Esophagus muscularis mucosa (tissue), 4 donors: ENCODE measurements at regions not wholly inside any gene's neighbourhood (a gene's known extent, or its start where the extent isn't known, plus 50 kb on each side); places are given as distances from the start of the nearest gene placed in this dataset.
A peak's percentile ranks its signal among the peaks of the same experiment; 100 is the strongest.

Experiments used
- DNase-seq: peaks from one replicate; pipeline ENCODE4 v3.0.0-alpha.2; 2017; ENCODE audit errors: extremely low spot score
- H3K27ac ChIP-seq, 4 donors: fragments of 200-600 bp; sonication (generic); replicated peaks in 1 of 4; 1 replicate in 3 of 4; 2 replicates in 1 of 4; pipeline ENCODE4 v1.5.1; 2016 to 2019; ENCODE audit warnings: mild to moderate bottlenecking in 1 of 4
- H3K27me3 ChIP-seq, 4 donors: fragments of 200-600 bp; sonication (generic); one replicate each; pipeline versions ENCODE4 v1.5.1 to v1.6.0; 2016 to 2019
- H3K36me3 ChIP-seq, 4 donors: fragments of 200-600 bp; sonication (generic); one replicate each; pipeline ENCODE4 v1.5.1; 2016 to 2019
- H3K4me1 ChIP-seq, 4 donors: fragments of 200-600 bp; sonication (generic); one replicate each; pipeline ENCODE4 v1.5.1; 2016 to 2019
- H3K4me3 ChIP-seq, 4 donors: fragments of 200-600 bp; sonication (generic); 1 replicate in 2 of 4; 2 replicates in 2 of 4; pipeline ENCODE4 v1.5.1; 2016 to 2019; ENCODE audit warnings: mild to moderate bottlenecking in 4 of 4, moderate library complexity in 1 of 4
- H3K9me3 ChIP-seq, 4 donors: fragments of 200-600 bp; sonication (generic); 1 replicate in 3 of 4; 2 replicates in 1 of 4; pipeline ENCODE4 v1.5.1; 2016 to 2019
- CTCF ChIP-seq, 3 experiments: fragments of 200-600 bp in 2 of 3; fragments of 450-650 bp in 1 of 3; sonication (generic) in 2 of 3; IDR thresholded peaks; one replicate each; pipeline ENCODE4 v1.5.1; 2017 to 2019; ENCODE audit warnings: antibody characterized with exemption in 3 of 3, mild to moderate bottlenecking in 2 of 3, moderate library complexity in 1 of 3
- EP300 ChIP-seq: sonication (generic); formaldehyde crosslinking; IDR thresholded peaks from one replicate; pipeline ENCODE4 v1.6.1; 2017; ENCODE audit warnings: antibody characterized with exemption
- POLR2A ChIP-seq: fragments of 450-650 bp; IDR thresholded peaks from one replicate; pipeline ENCODE4 v1.6.1; 2017; ENCODE audit warnings: antibody characterized with exemption, moderate library complexity, mild to moderate bottlenecking, low read depth
- POLR2AphosphoS5 ChIP-seq, 2 donors: sonication (generic); formaldehyde crosslinking; IDR thresholded peaks; one replicate each; pipeline ENCODE4 v1.6.1; 2017; ENCODE audit warnings: antibody characterized with exemption in 2 of 2
- WGBS: methylation state at CpG from one replicate; pipeline ENCODE4 v1.1.5; 2018; 5-methylcytosine and 5-hydroxymethylcytosine counted together
- intact Hi-C: fragments of 100-400 bp; cut with DNase I; formaldehyde crosslinking; loops from one replicate; pipeline ENCODE4 v1.15.1; 2023

DNA sequence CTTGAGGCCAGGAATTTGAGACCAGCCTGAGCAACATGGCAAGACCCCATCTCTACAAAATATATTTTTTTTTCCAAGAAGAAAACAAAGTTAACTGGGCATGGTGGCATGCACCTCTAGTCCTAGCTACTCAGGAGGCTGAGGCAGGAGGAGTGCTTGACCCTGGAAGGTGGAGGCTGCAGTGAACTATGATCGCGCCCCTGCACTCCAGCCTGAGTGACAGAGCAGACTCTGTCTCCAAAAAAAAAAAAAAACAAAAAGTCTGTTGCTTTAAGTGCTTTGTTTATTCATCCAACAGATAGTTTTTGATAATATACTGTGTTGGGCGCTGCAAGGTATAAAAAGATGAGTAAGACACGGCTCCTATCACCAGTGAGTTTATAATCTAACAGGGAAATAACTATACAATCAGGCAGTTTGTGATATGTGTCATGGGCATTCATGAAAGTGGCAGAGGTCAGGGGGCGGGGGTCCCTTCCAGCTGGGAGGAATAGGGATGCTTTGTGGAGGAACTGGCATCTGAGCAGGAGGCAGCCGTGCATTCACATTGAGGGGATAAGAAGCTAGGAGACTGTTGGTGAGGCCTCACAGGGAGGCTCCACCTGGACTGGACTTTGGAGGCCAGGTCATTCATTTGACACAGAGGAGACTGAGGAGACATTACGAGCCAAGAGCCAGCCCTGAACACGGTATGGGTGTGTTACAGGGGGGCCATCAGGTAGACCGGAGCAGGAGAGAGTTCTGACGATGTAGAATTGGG lies 67.3 kb upstream of the ERRFI1 start:
- H3K4me3 ChIP-seq, result no peak overlapping the region
- H3K36me3 ChIP-seq, result no peaks in the 10 kb centered on the region
- no peak for TF ChIP-seq POLR2AphosphoS5 (IDR thresholded peaks at IDR 0.05)
- no peak for TF ChIP-seq EP300
- TF ChIP-seq CTCF (IDR thresholded peaks at IDR 0.05), result no peak
- no peak for TF ChIP-seq POLR2A
- no peaks in the 10 kb centered on the region for H3K9me3 ChIP-seq
- no peak for DNase-seq
- no peaks in the 10 kb centered on the region for H3K27me3 ChIP-seq
- peaks cover 15 to 50% (median 49%) of the 10 kb centered on the region in 4 donors for H3K4me1 ChIP-seq
- intact Hi-C loops, result no loop called here
- H3K27ac ChIP-seq, result no peak overlapping the region
- WGBS, result 92% methylated on average over 10 of the region's 10 CpGs

DNA sequence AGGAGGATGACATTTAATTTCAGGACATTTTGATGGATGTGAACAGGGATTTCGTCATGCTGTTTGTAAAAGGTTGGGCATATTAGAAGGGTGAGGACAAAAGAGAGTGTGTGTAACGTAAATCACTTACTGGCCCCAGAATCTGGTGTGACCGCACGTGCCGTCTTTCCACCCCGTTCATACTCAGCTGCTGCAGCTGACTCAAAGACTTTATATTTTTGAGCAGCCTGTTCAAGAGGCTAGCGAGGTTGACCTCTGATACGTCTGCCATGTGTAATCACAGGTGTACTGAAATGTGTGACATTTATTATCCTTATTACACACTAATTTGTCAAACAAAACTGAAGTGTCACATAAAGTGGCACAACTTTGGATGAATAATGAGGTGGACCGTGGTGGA lies 66.5 kb upstream of the ERRFI1 start:
- Histone ChIP-seq H3K9me3 (no peaks in the 10 kb centered on the region), H3K4me1 (peaks cover 15 to 44% (median 43%) of the 10 kb centered on the region in 4 donors), H3K27me3 (no peaks in the 10 kb centered on the region), H3K27ac (no peak overlapping the region), H3K4me3 (no peak overlapping the region), H3K36me3 (no peaks in the 10 kb centered on the region)
- 94% methylated on average over 9 of the region's 9 CpGs for WGBS
- TF ChIP-seq CTCF (IDR thresholded peaks at IDR 0.05), result no peak
- no peak for TF ChIP-seq EP300
- TF ChIP-seq POLR2AphosphoS5 (IDR thresholded peaks at IDR 0.05), result no peak
- TF ChIP-seq POLR2A, result no peak
- DNase-seq, result no peak
- intact Hi-C loops, result no loop called here

DNA sequence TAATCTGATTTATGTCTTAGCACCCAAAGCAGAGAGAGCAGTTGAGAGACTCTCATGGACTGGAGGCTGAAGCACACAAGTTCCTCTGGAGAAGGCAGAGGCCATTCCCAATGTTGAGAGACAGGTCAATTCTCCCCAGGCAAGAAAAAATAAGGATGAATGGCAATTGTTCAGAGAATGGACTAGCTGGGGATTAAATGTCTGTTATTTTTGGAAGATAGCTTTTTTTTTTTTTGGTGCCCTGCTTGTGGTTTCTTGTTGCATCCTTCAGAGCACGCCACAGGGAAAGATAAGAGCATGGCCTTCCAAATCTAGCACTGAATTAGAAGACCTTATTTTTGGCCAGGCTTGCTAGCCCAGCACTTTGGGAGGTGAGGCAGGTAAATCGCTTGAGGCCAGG lies 65.6 kb upstream of the ERRFI1 start:
- TF ChIP-seq POLR2A, result no peak
- TF ChIP-seq CTCF (IDR thresholded peaks at IDR 0.05), result no peak
- no peak for TF ChIP-seq POLR2AphosphoS5 (IDR thresholded peaks at IDR 0.05)
- TF ChIP-seq EP300, result no peak
- Histone ChIP-seq H3K4me3 (no peak overlapping the region), H3K27ac (peak overlapping the region in 1 of 4 donors; percentile 73), H3K9me3 (no peaks in the 10 kb centered on the region), H3K36me3 (no peaks in the 10 kb centered on the region), H3K27me3 (no peaks in the 10 kb centered on the region), H3K4me1 (peaks cover 8 to 34% (median 34%) of the 10 kb centered on the region in 4 donors)
- 89% methylated on average over 2 of the region's 2 CpGs for WGBS
- no peak for DNase-seq
- intact Hi-C loops, result no loop called here

DNA sequence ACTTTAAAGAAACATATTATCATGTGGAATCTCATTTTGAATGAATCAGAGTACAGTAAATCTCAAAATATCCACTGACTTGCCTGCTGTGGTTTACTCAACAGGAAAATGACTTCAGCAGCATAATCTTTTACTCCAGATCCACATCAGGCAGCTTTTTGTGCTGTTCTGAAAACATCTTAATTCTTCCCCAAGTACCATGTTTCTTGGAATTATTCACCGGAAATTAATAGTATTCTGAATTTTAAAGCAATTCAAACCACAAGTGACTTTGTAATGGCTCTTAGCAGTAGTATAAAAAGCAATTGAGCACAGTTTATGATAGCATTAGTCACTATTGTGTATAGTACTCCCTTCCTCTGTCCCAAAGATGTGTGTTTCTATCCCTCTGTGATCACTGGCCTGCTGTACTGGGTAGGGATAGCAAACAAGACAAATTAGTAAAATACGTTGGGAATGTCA lies 64.2 kb upstream of the ERRFI1 start:
- H3K4me3 ChIP-seq, result no peak overlapping the region
- WGBS, result 51% methylated on average over 2 of the region's 2 CpGs
- TF ChIP-seq POLR2AphosphoS5 (IDR thresholded peaks at IDR 0.05), result peak in 1 of 2 donors; percentile 64
- no peak for TF ChIP-seq EP300
- no peak for TF ChIP-seq CTCF (IDR thresholded peaks at IDR 0.05)
- TF ChIP-seq POLR2A, result no peak
- H3K27me3 ChIP-seq, result no peaks in the 10 kb centered on the region
- intact Hi-C loops, result no loop called here
- H3K36me3 ChIP-seq, result no peaks in the 10 kb centered on the region
- peaks cover 7 to 29% (median 26%) of the 10 kb centered on the region in 4 donors for H3K4me1 ChIP-seq
- H3K27ac ChIP-seq, result peak overlapping the region; percentile 72 to 80 (median 76)
- no peaks in the 10 kb centered on the region for H3K9me3 ChIP-seq
- no peak for DNase-seq
